ENCODE measurements at regions not wholly inside any gene's neighbourhood (a gene's known extent, or its start where the extent isn't known, plus 50 kb on each side); places are given as distances from the start of the nearest gene placed in this dataset.

- TF ChIP-seq EZH2 (IDR thresholded peaks at IDR 0.05; ENCODE audit: insufficient read depth, poor library complexity, severe bottlenecking) (no peak), EZH2phosphoT487 (IDR thresholded peaks at IDR 0.05; ENCODE audit: insufficient read depth, low read depth) (no peak)
These were observed 78.7 kb downstream of the ISG20 start for GRCh38 chr15:88717382-88718031.

All from GM23248 (cell line).